Gastrocnemius medialis (tissue), 4 donors: ENCODE measurements at regions not wholly inside any gene's neighbourhood (a gene's known extent, or its start where the extent isn't known, plus 50 kb on each side); places are given as distances from the start of the nearest gene placed in this dataset.

Experiments
- ATAC-seq, 2 donors: fragments of 150-250 bp; one replicate each; pipeline ENCODE4 v1.9.1; 2016
- DNase-seq, 2 donors: peaks; one replicate each; pipeline ENCODE4 v3.0.0-alpha.2; 2019
- H3K27ac ChIP-seq, 4 donors: fragments of 200-600 bp; sonication (generic); 1 replicate in 1 of 4; 2 replicates in 3 of 4; pipeline ENCODE4 v1.5.1; 2016 to 2018; ENCODE audit warnings: mild to moderate bottlenecking in 2 of 4, moderate library complexity in 1 of 4
- H3K27me3 ChIP-seq, 3 donors: fragments of 200-600 bp; sonication (generic) in 2 of 3; 1 replicate in 1 of 3; 2 replicates in 2 of 3; pipeline versions ENCODE4 v1.5.1 to v1.6.0; 2016 to 2019; ENCODE audit warnings: mild to moderate bottlenecking in 1 of 3, moderate library complexity in 1 of 3
- H3K36me3 ChIP-seq, 2 donors: fragments of 200-600 bp; sonication (generic) in 1 of 2; one replicate each; pipeline ENCODE4 v1.5.1; 2017 to 2018
- H3K4me1 ChIP-seq, 2 donors: fragments of 200-600 bp; sonication (generic) in 1 of 2; one replicate each; pipeline ENCODE4 v1.5.1; 2016 to 2017; ENCODE audit warnings: mild to moderate bottlenecking in 2 of 2
- H3K4me3 ChIP-seq, 4 donors: fragments of 200-600 bp; sonication (generic) in 3 of 4; 1 replicate in 1 of 4; 2 replicates in 3 of 4; pipeline ENCODE4 v1.5.1; 2016 to 2019; ENCODE audit warnings: mild to moderate bottlenecking in 2 of 4
- H3K9me3 ChIP-seq, 3 donors: fragments of 200-600 bp; sonication (generic) in 2 of 3; 1 replicate in 1 of 3; 2 replicates in 2 of 3; pipeline ENCODE4 v1.5.1; 2016 to 2019
- POLR2A ChIP-seq, 2 donors: fragments of 450-650 bp; IDR thresholded peaks; one replicate each; pipeline ENCODE4 v1.6.1; 2017; ENCODE audit warnings: antibody characterized with exemption in 2 of 2, mild to moderate bottlenecking in 2 of 2, moderate library complexity in 2 of 2
- in situ Hi-C, 4 donors: fragments of 200-750 bp; cut with MboI; loops; one replicate each; pipeline versions ENCODE4 v1.15.0 to v1.8.0; 2017; ENCODE audit warnings: low sequenced_read_pairs in 4 of 4
- intact Hi-C: fragments of 100-400 bp; cut with DNase I; formaldehyde crosslinking; loops from one replicate; pipeline ENCODE4 v1.15.1; 2023; ENCODE audit warnings: low total_unique reads
- TF ChIP-seq, protein P1 (sequence below), 5 experiments: fragments of 450-650 bp in 3 of 5; fragments of 200-600 bp in 2 of 5; sonication (generic) in 2 of 5; IDR thresholded peaks in 4 of 5; conservative IDR thresholded peaks in 1 of 5; 1 replicate in 4 of 5; 2 replicates in 1 of 5; pipeline ENCODE4 v1.5.1; 2016 to 2019; ENCODE audit warnings: antibody characterized with exemption in 5 of 5, mild to moderate bottlenecking in 3 of 5, moderate library complexity in 3 of 5

DNA sequence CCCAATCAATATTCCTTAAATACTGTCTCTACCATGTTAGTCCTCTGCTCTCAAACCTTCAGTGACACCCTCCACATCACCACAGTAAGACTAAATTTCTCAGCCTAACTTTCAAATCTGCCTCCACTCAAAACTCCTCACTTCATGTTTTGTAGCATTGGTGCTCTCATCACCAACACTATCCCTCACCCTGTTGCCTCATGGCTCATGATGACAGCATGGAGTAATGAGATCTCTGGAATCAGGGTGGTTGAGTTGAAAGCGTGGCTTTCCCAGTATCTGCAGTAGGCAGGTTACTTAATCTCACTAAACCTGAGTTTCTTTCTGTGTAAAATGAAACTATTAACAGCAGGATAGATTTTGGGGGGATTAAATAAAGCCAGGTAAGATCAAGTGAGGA, 621.4 kb downstream of the NYAP2 start:
- Histone ChIP-seq H3K9me3 (no peaks in the 10 kb centered on the region), H3K4me1 (no peaks in the 10 kb centered on the region), H3K4me3 (no peak overlapping the region), H3K27me3 (no peaks in the 10 kb centered on the region), H3K36me3 (no peaks in the 10 kb centered on the region), H3K27ac (no peak overlapping the region)
- TF ChIP-seq, protein P1, sequence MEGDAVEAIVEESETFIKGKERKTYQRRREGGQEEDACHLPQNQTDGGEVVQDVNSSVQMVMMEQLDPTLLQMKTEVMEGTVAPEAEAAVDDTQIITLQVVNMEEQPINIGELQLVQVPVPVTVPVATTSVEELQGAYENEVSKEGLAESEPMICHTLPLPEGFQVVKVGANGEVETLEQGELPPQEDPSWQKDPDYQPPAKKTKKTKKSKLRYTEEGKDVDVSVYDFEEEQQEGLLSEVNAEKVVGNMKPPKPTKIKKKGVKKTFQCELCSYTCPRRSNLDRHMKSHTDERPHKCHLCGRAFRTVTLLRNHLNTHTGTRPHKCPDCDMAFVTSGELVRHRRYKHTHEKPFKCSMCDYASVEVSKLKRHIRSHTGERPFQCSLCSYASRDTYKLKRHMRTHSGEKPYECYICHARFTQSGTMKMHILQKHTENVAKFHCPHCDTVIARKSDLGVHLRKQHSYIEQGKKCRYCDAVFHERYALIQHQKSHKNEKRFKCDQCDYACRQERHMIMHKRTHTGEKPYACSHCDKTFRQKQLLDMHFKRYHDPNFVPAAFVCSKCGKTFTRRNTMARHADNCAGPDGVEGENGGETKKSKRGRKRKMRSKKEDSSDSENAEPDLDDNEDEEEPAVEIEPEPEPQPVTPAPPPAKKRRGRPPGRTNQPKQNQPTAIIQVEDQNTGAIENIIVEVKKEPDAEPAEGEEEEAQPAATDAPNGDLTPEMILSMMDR (IDR thresholded peaks at IDR 0.05 in 4 of 5, conservative IDR thresholded peaks at IDR 0.05 in 1 of 5) = no peak
- TF ChIP-seq POLR2A (IDR thresholded peaks at IDR 0.05) = no peak
- intact Hi-C loops (no loop called here), in situ Hi-C loops (no loop called here)
- no peak for ATAC-seq
- DNase-seq = no peak

DNA sequence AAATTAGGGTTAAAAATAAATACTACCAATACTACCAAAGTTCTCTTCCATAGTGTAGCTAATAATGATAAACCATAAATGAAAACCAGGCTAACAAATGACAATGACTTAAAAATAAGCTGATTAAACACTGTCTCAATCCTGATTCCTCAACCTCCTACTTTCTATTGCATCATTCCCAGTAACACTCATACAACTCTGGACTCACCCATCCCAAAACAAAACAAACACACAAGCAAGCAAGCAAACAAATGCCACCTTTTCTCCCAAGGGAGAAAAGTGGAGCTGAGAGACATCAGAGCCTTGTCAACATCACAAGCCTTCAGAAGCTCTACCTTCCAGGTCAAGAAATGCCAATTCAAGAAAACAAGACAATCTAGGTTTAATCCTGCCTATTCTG, 620.7 kb downstream of the NYAP2 start:
- no peaks in the 10 kb centered on the region for H3K4me1 ChIP-seq
- H3K4me3 ChIP-seq = no peak overlapping the region
- no peaks in the 10 kb centered on the region for H3K27me3 ChIP-seq
- TF ChIP-seq, protein P1 (IDR thresholded peaks at IDR 0.05 in 4 of 5, conservative IDR thresholded peaks at IDR 0.05 in 1 of 5) = no peak
- no peak for TF ChIP-seq POLR2A (IDR thresholded peaks at IDR 0.05)
- no peaks in the 10 kb centered on the region for H3K36me3 ChIP-seq
- H3K27ac ChIP-seq = no peak overlapping the region
- ATAC-seq = no peak
- intact Hi-C loops = no loop called here
- in situ Hi-C loops = no loop called here
- H3K9me3 ChIP-seq = no peaks in the 10 kb centered on the region
- no peak for DNase-seq

DNA sequence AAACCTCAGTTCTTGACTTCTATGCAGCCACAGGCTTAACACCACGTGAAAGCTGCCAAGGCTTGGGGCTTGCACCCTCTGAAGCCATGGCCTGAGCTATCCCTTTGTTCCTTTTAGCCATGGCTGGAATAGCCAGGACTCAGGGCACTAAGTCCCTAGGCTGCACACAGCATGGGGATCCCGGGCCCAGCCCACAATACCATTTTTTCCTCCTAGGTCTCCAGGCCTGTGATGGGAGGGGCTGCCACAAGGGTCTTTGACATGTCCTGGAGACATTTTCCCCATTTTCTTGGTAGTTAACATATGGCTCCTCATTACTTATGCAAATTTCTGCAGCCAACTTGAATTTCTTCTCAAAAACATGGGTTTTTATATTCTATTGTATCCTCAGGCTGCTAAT, 619.1 kb downstream of the NYAP2 start:
- H3K27me3 ChIP-seq = no peaks in the 10 kb centered on the region
- H3K4me3 ChIP-seq = no peak overlapping the region
- ATAC-seq (no peak), DNase-seq (no peak)
- TF ChIP-seq, protein P1 (IDR thresholded peaks at IDR 0.05 in 4 of 5, conservative IDR thresholded peaks at IDR 0.05 in 1 of 5) = no peak
- TF ChIP-seq POLR2A (IDR thresholded peaks at IDR 0.05) = no peak
- in situ Hi-C loops (no loop called here), intact Hi-C loops (no loop called here)
- no peaks in the 10 kb centered on the region for H3K4me1 ChIP-seq
- no peaks in the 10 kb centered on the region for H3K36me3 ChIP-seq
- H3K9me3 ChIP-seq = no peaks in the 10 kb centered on the region
- H3K27ac ChIP-seq = no peak overlapping the region

DNA sequence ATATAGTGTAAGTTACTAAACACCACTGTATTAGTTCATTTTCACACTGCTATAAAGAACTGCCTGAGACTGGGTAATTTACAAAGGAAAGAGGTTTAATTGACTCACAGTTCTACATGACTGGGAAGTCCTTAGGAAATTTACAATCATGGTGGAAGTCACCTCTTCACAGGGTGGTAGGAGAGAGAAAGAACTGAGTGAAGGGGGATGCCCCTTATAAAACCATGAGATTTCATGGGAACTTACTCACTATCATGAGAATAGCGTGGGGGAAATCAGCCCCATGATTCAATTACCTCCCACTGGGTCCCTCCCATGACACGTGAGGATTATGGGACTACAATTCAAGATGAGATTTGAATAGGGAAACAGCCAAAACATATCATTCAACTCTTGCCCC, 618.0 kb downstream of the NYAP2 start:
- no peak overlapping the region for H3K27ac ChIP-seq
- H3K4me3 ChIP-seq = no peak overlapping the region
- DNase-seq (no peak), ATAC-seq (no peak)
- intact Hi-C loops = no loop called here
- in situ Hi-C loops = no loop called here
- H3K4me1 ChIP-seq = no peaks in the 10 kb centered on the region
- TF ChIP-seq, protein P1 (IDR thresholded peaks at IDR 0.05 in 4 of 5, conservative IDR thresholded peaks at IDR 0.05 in 1 of 5) = no peak
- TF ChIP-seq POLR2A (IDR thresholded peaks at IDR 0.05) = no peak
- no peaks in the 10 kb centered on the region for H3K36me3 ChIP-seq
- H3K27me3 ChIP-seq = no peaks in the 10 kb centered on the region
- no peaks in the 10 kb centered on the region for H3K9me3 ChIP-seq

DNA sequence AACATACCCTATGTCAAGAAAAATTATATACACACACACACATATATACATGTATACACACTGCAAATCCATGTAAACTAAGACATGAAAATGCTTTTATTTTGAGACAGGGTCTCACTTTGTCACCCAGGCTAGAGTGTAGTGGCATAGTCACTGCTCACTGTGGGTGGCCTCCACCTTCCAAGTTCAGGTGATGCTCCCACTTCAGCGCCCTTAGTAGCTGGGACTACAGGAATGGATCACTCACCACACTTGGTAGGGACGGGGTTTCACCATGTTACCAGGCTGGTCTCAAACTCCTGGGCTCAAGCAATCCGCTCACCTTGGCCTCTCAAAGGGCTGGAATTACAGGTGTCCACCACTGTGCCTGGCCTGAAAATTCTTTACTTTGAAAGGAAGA, 617.6 kb downstream of the NYAP2 start:
- H3K4me1 ChIP-seq = no peaks in the 10 kb centered on the region
- TF ChIP-seq, protein P1 (IDR thresholded peaks at IDR 0.05 in 4 of 5, conservative IDR thresholded peaks at IDR 0.05 in 1 of 5) = no peak
- no peak for TF ChIP-seq POLR2A (IDR thresholded peaks at IDR 0.05)
- no peak overlapping the region for H3K4me3 ChIP-seq
- no peaks in the 10 kb centered on the region for H3K36me3 ChIP-seq
- intact Hi-C loops (no loop called here), in situ Hi-C loops (no loop called here)
- ATAC-seq = no peak
- no peaks in the 10 kb centered on the region for H3K27me3 ChIP-seq
- H3K27ac ChIP-seq = no peak overlapping the region
- H3K9me3 ChIP-seq = no peaks in the 10 kb centered on the region
- no peak for DNase-seq
